Colonic mucosa (tissue), 4 donors: ENCODE measurements at regions not wholly inside any gene's neighbourhood (a gene's known extent, or its start where the extent isn't known, plus 50 kb on each side); places are given as distances from the start of the nearest gene placed in this dataset.

Experiments used
- DNase-seq: peaks from one replicate; pipeline ENCODE4 v3.0.0-alpha.2; 2020
- H3K27ac ChIP-seq: fragments of 200-600 bp; one replicate; pipeline ENCODE4 v1.8.0; 2021
- H3K27me3 ChIP-seq: fragments of 200-600 bp; one replicate; pipeline ENCODE4 v1.8.0; 2021
- H3K36me3 ChIP-seq: fragments of 200-600 bp; one replicate; pipeline ENCODE4 v1.8.0; 2021
- H3K4me1 ChIP-seq: fragments of 200-600 bp; one replicate; pipeline ENCODE4 v1.8.0; 2021; ENCODE audit warnings: mild to moderate bottlenecking
- H3K4me3 ChIP-seq: fragments of 200-600 bp; one replicate; pipeline ENCODE4 v1.8.0; 2021
- H3K9ac ChIP-seq, 2 donors: one replicate each; pipeline ENCODE4 v1.7.0; 2013; ENCODE audit warnings: control low read depth in 2 of 2, low read depth in 2 of 2, low read length in 2 of 2
- H3K9me3 ChIP-seq: fragments of 200-600 bp; one replicate; pipeline ENCODE4 v1.8.0; 2021
- CTCF ChIP-seq: fragments of 200-600 bp; IDR thresholded peaks from one replicate; pipeline ENCODE4 v1.8.0; 2022; ENCODE audit warnings: antibody characterized with exemption, mild to moderate bottlenecking
- intact Hi-C: fragments of 100-400 bp; cut with DNase I; formaldehyde crosslinking; loops from one replicate; pipeline ENCODE4 v1.14.1; 2022
- donor health status: healthy.
- donor health status: DM: no; HTN: no; CAD: no.
- donor health status: DM: no; HTN: no; CAD: no.

- Histone ChIP-seq H3K27ac (no peak overlapping the region), H3K9ac (no peak overlapping the region), H3K4me1 (no peaks in the 10 kb centered on the region), H3K27me3 (no peaks in the 10 kb centered on the region), H3K9me3 (no peaks in the 10 kb centered on the region), H3K36me3 (no peaks in the 10 kb centered on the region), H3K4me3 (no peak overlapping the region)
- no peak for DNase-seq
- intact Hi-C loops, result no loop called here
- no peak for TF ChIP-seq CTCF
Measured at GRCh38 chr1:81113688-81114087, 687.0 kb upstream of the ADGRL2 start.

- no peak overlapping the region for H3K9ac ChIP-seq
- no peak for TF ChIP-seq CTCF
- H3K9me3 ChIP-seq, result no peaks in the 10 kb centered on the region
- DNase-seq, result no peak
- H3K27me3 ChIP-seq, result no peaks in the 10 kb centered on the region
- no peaks in the 10 kb centered on the region for H3K36me3 ChIP-seq
- H3K4me1 ChIP-seq, result no peaks in the 10 kb centered on the region
- H3K4me3 ChIP-seq, result no peak overlapping the region
- intact Hi-C loops, result no loop called here
- H3K27ac ChIP-seq, result no peak overlapping the region
Measured at GRCh38 chr1:81111818-81112217, 688.9 kb upstream of the ADGRL2 start.

GRCh38 chr1:81109038-81109437 is 691.7 kb upstream of the ADGRL2 start:
- no peak overlapping the region for H3K27ac ChIP-seq
- no peaks in the 10 kb centered on the region for H3K4me1 ChIP-seq
- H3K4me3 ChIP-seq, result no peak overlapping the region
- no peak overlapping the region for H3K9ac ChIP-seq
- intact Hi-C loops, result no loop called here
- DNase-seq, result no peak
- H3K27me3 ChIP-seq, result no peaks in the 10 kb centered on the region
- no peaks in the 10 kb centered on the region for H3K9me3 ChIP-seq
- no peaks in the 10 kb centered on the region for H3K36me3 ChIP-seq
- TF ChIP-seq CTCF, result no peak

- Histone ChIP-seq H3K4me1 (no peaks in the 10 kb centered on the region), H3K4me3 (no peak overlapping the region), H3K36me3 (no peaks in the 10 kb centered on the region), H3K9ac (no peak overlapping the region), H3K27ac (no peak overlapping the region), H3K27me3 (no peaks in the 10 kb centered on the region), H3K9me3 (no peaks in the 10 kb centered on the region)
- intact Hi-C loops, result no loop called here
- DNase-seq, result no peak
- TF ChIP-seq CTCF, result no peak
Measured at GRCh38 chr1:81097860-81098259, 702.9 kb upstream of the ADGRL2 start.

GRCh38 chr1:81073580-81073979 is 727.2 kb upstream of the ADGRL2 start:
- H3K9me3 ChIP-seq, result no peaks in the 10 kb centered on the region
- H3K4me1 ChIP-seq, result no peaks in the 10 kb centered on the region
- no peaks in the 10 kb centered on the region for H3K27me3 ChIP-seq
- intact Hi-C loops, result no loop called here
- H3K9ac ChIP-seq, result no peak overlapping the region
- TF ChIP-seq CTCF, result no peak
- DNase-seq, result no peak
- H3K4me3 ChIP-seq, result no peak overlapping the region
- no peaks in the 10 kb centered on the region for H3K36me3 ChIP-seq
- H3K27ac ChIP-seq, result no peak overlapping the region
